Glomerular visceral epithelial cell (primary cell): ENCODE measurements at regions not wholly inside any gene's neighbourhood (a gene's known extent, or its start where the extent isn't known, plus 50 kb on each side); places are given as distances from the start of the nearest gene placed in this dataset.
"Not testable (repeated sequence)": the region's sequence is repeated elsewhere in the genome, so short reads cannot be mapped to it uniquely, and the experiment has no call there.

Source experiments
- DNase-seq: peaks from one replicate; pipeline ENCODE4 v3.0.0-alpha.2; 2016; ENCODE audit errors: extremely low spot score

- DNase-seq = no peak
These were observed 481.5 kb upstream of the MIR17HG start for GRCh38 chr13:90866006-90866405.

- DNase-seq = peak; percentile 71
These were observed 480.2 kb upstream of the MIR17HG start for GRCh38 chr13:90867336-90867683.

GRCh38 chr13:90868321-90868920, 479.1 kb upstream of the MIR17HG start:
- peak; percentile 22 for DNase-seq

GRCh38 chr13:90869580-90869979, 477.9 kb upstream of the MIR17HG start:
- DNase-seq = no peak

- no peak for DNase-seq
These were observed 474.9 kb upstream of the MIR17HG start for GRCh38 chr13:90872491-90873025.

- no peak for DNase-seq
These were observed 466.7 kb upstream of the MIR17HG start for GRCh38 chr13:90880790-90881189.

- peak; percentile 3 for DNase-seq
These were observed 464.9 kb upstream of the MIR17HG start for GRCh38 chr13:90882551-90882950.

GRCh38 chr13:90883592-90883991, 463.9 kb upstream of the MIR17HG start:
- DNase-seq = no peak

- DNase-seq = no peak
These were observed 463.4 kb upstream of the MIR17HG start for GRCh38 chr13:90884066-90884465.

- no peak for DNase-seq
These were observed 457.3 kb upstream of the MIR17HG start for GRCh38 chr13:90889906-90890834.

- DNase-seq = no peak
These were observed 456.2 kb upstream of the MIR17HG start for GRCh38 chr13:90891329-90891728.

GRCh38 chr13:90893199-90893598, 454.3 kb upstream of the MIR17HG start:
- DNase-seq = not testable (repeated sequence)

- no peak for DNase-seq
These were observed 451.5 kb upstream of the MIR17HG start for GRCh38 chr13:90896002-90896401.

GRCh38 chr13:90898811-90899210, 448.7 kb upstream of the MIR17HG start:
- DNase-seq = no peak

GRCh38 chr13:90899416-90899815, 448.1 kb upstream of the MIR17HG start:
- no peak for DNase-seq

GRCh38 chr13:90902255-90902654, 445.2 kb upstream of the MIR17HG start:
- no peak for DNase-seq

- no peak for DNase-seq
These were observed 440.9 kb upstream of the MIR17HG start for GRCh38 chr13:90906554-90906953.

- no peak for DNase-seq
These were observed 438.7 kb upstream of the MIR17HG start for GRCh38 chr13:90908792-90909191.

- DNase-seq = no peak
These were observed 437.4 kb upstream of the MIR17HG start for GRCh38 chr13:90910018-90910639.

- DNase-seq = no peak
These were observed 435.2 kb upstream of the MIR17HG start for GRCh38 chr13:90912247-90912646.

GRCh38 chr13:90918536-90918935, 429.0 kb upstream of the MIR17HG start:
- DNase-seq = peak; percentile 46

- no peak for DNase-seq
These were observed 428.3 kb upstream of the MIR17HG start for GRCh38 chr13:90919153-90919552.

GRCh38 chr13:90926459-90926858, 421.0 kb upstream of the MIR17HG start:
- DNase-seq = peak; percentile 70
